Hepatocyte (in vitro differentiated cells): ENCODE measurements at regions not wholly inside any gene's neighbourhood (a gene's known extent, or its start where the extent isn't known, plus 50 kb on each side); places are given as distances from the start of the nearest gene placed in this dataset.

Source experiments
- DNase-seq: peaks from one replicate; pipeline ENCODE4 v3.0.0-alpha.2; 2016; ENCODE audit warnings: low spot score
- H2AFZ ChIP-seq: fragments of 200-600 bp; sonication (generic); 2 replicates; pipeline ENCODE4 v1.6.0; 2016; ENCODE audit warnings: antibody characterized with exemption, mild to moderate bottlenecking
- H3K27ac ChIP-seq: fragments of 200-600 bp; sonication (generic); 2 replicates; pipeline ENCODE4 v1.5.1; 2016; ENCODE audit warnings: mild to moderate bottlenecking
- H3K27me3 ChIP-seq: fragments of 200-600 bp; sonication (generic); 2 replicates; pipeline ENCODE4 v1.6.1; 2016
- H3K36me3 ChIP-seq: fragments of 200-600 bp; sonication (generic); replicated peaks from 2 replicates; pipeline ENCODE4 v1.5.1; 2016; ENCODE audit warnings: low read depth; ENCODE audit not compliant: insufficient read depth
- H3K4me1 ChIP-seq: fragments of 200-600 bp; sonication (generic); 2 replicates; pipeline ENCODE4 v1.5.1; 2016; ENCODE audit warnings: mild to moderate bottlenecking, moderate library complexity; ENCODE audit not compliant: insufficient read depth
- H3K4me2 ChIP-seq: fragments of 200-600 bp; sonication (generic); 2 replicates; pipeline ENCODE4 v1.6.0; 2016
- H3K4me3 ChIP-seq: fragments of 200-600 bp; sonication (generic); 2 replicates; pipeline ENCODE4 v1.5.1; 2016; ENCODE audit warnings: mild to moderate bottlenecking
- H3K79me2 ChIP-seq: fragments of 200-600 bp; sonication (generic); 2 replicates; pipeline ENCODE4 v1.6.0; 2017; ENCODE audit warnings: mild to moderate bottlenecking
- H3K9me2 ChIP-seq: fragments of 200-600 bp; sonication (generic); replicated peaks from 2 replicates; pipeline ENCODE4 v1.6.0; 2017; ENCODE audit warnings: mild to moderate bottlenecking; ENCODE audit not compliant: insufficient read depth
- H3K9me3 ChIP-seq: fragments of 200-600 bp; sonication (generic); 2 replicates; pipeline ENCODE4 v1.5.1; 2016; ENCODE audit warnings: low read depth, mild to moderate bottlenecking
- H4K20me1 ChIP-seq: fragments of 200-600 bp; sonication (generic); 2 replicates; pipeline ENCODE4 v1.6.0; 2016; ENCODE audit warnings: mild to moderate bottlenecking; ENCODE audit not compliant: insufficient read depth, poor library complexity, severe bottlenecking
- EZH2 ChIP-seq: fragments of 200-600 bp; sonication (generic); IDR thresholded peaks from 2 replicates; pipeline ENCODE4 v1.6.1; 2016; ENCODE audit warnings: antibody characterized with exemption, mild to moderate bottlenecking, borderline replicate concordance
- EZH2phosphoT487 ChIP-seq: fragments of 200-600 bp; sonication (generic); IDR thresholded peaks from one replicate; pipeline ENCODE4 v1.6.1; 2018; ENCODE audit warnings: antibody characterized with exemption, mild to moderate bottlenecking, low read depth, moderate library complexity; ENCODE audit not compliant: unreplicated experiment, severe bottlenecking
- WGBS: methylation state at CpG from one replicate; pipeline ENCODE4 v1.1.6; 2016; ENCODE audit warnings: low lambda C conversion rate; ENCODE audit errors: missing lambda C conversion rate; 5-methylcytosine and 5-hydroxymethylcytosine counted together
- TF ChIP-seq, protein P1 (sequence below): fragments of 200-600 bp; sonication (generic); IDR thresholded peaks from 2 replicates; pipeline ENCODE4 v1.5.1; 2016; ENCODE audit warnings: antibody characterized with exemption, mild to moderate bottlenecking; ENCODE audit not compliant: poor library complexity

DNA sequence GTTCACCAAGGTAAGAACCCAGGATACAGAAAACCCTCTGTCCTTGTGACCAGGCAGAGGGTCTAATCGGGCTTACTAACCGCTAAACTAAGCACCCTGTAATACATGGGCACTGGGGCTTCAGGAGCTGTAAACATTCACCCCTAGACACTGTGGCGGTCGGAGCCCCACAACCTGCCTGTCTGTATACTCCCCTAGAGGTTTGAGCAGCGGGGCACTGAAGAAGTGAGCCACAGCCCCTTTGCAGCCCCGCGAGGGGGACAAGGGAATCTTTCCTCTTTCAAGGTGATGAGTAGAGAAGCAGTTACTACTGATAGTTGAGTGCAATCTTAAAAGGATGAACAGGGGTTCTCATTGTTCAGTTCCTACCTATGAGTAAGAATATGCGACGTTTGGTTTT is 397.2 kb downstream of the AEBP2 start:
- H3K27ac ChIP-seq = no peak overlapping the region
- no peaks in the 10 kb centered on the region for H3K9me2 ChIP-seq
- no peaks in the 10 kb centered on the region for H3K79me2 ChIP-seq
- TF ChIP-seq EZH2phosphoT487 (no peak), EZH2 (no peak)
- TF ChIP-seq, protein P1, sequence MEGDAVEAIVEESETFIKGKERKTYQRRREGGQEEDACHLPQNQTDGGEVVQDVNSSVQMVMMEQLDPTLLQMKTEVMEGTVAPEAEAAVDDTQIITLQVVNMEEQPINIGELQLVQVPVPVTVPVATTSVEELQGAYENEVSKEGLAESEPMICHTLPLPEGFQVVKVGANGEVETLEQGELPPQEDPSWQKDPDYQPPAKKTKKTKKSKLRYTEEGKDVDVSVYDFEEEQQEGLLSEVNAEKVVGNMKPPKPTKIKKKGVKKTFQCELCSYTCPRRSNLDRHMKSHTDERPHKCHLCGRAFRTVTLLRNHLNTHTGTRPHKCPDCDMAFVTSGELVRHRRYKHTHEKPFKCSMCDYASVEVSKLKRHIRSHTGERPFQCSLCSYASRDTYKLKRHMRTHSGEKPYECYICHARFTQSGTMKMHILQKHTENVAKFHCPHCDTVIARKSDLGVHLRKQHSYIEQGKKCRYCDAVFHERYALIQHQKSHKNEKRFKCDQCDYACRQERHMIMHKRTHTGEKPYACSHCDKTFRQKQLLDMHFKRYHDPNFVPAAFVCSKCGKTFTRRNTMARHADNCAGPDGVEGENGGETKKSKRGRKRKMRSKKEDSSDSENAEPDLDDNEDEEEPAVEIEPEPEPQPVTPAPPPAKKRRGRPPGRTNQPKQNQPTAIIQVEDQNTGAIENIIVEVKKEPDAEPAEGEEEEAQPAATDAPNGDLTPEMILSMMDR = no peak
- H3K4me1 ChIP-seq = no peaks in the 10 kb centered on the region
- H3K4me3 ChIP-seq = no peak overlapping the region
- no peak overlapping the region for H3K4me2 ChIP-seq
- H2AFZ ChIP-seq = no peak overlapping the region
- no peaks in the 10 kb centered on the region for H4K20me1 ChIP-seq
- 97% methylated on average over 9 of the region's 9 CpGs for WGBS
- H3K27me3 ChIP-seq = no peaks in the 10 kb centered on the region
- H3K9me3 ChIP-seq = no peaks in the 10 kb centered on the region
- DNase-seq = no peak
- H3K36me3 ChIP-seq = no peaks in the 10 kb centered on the region

DNA sequence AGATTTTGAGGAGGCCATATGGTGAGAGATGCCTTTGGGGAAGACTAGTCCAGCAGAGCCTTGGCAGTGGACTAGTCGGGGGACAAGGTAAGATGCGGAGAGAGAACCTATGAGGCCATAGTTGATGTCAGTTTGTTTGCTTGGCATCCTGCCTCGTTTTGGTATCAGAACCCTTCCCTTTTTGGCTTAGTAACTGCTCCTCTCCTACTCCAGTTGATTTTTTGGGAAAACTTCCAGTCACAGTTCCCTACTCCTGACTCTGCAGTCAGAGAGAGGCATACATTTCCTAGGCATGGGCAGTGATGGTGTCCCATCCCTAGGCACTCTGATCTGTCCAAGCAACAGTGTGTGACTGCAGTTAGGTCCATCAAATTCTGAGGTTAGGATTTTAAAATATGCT is 398.3 kb downstream of the AEBP2 start:
- no peaks in the 10 kb centered on the region for H3K9me2 ChIP-seq
- TF ChIP-seq EZH2phosphoT487 = no peak
- TF ChIP-seq EZH2 = no peak
- TF ChIP-seq, protein P1 = no peak
- WGBS = 79% methylated on average over 3 of the region's 3 CpGs
- no peaks in the 10 kb centered on the region for H4K20me1 ChIP-seq
- no peaks in the 10 kb centered on the region for H3K27me3 ChIP-seq
- DNase-seq = no peak
- no peaks in the 10 kb centered on the region for H3K9me3 ChIP-seq
- H2AFZ ChIP-seq = no peak overlapping the region
- H3K27ac ChIP-seq = no peak overlapping the region
- no peak overlapping the region for H3K4me2 ChIP-seq
- H3K4me1 ChIP-seq = no peaks in the 10 kb centered on the region
- H3K4me3 ChIP-seq = no peak overlapping the region
- no peaks in the 10 kb centered on the region for H3K79me2 ChIP-seq
- H3K36me3 ChIP-seq = no peaks in the 10 kb centered on the region

DNA sequence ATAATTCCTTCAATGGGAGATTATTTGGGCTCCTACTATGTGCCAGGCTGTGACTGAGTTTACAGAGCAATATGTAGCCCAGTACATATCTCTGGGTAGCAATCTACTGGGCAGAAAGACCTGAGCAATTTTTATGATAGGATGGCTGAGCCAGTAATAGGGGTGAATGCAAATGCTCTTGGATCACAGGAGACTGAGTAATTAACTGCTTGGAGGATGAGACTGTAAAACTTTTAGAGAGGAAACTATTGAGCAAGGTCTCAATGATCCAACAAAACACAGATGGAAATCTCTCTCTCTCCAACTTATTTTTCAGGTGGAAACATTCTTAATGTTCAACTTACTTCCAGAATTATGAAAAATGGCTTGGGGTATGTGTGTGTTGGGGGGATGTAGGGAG is 402.2 kb downstream of the AEBP2 start:
- Histone ChIP-seq H3K36me3 (no peaks in the 10 kb centered on the region), H3K4me1 (peaks cover 2% of the 10 kb centered on the region), H4K20me1 (no peaks in the 10 kb centered on the region), H2AFZ (no peak overlapping the region), H3K9me2 (no peaks in the 10 kb centered on the region), H3K9me3 (no peaks in the 10 kb centered on the region), H3K4me2 (no peak overlapping the region), H3K27ac (no peak overlapping the region), H3K4me3 (no peak overlapping the region), H3K79me2 (no peaks in the 10 kb centered on the region), H3K27me3 (no peaks in the 10 kb centered on the region)
- DNase-seq = no peak
- no peak for TF ChIP-seq EZH2
- TF ChIP-seq EZH2phosphoT487 = no peak
- TF ChIP-seq, protein P1 = no peak

DNA sequence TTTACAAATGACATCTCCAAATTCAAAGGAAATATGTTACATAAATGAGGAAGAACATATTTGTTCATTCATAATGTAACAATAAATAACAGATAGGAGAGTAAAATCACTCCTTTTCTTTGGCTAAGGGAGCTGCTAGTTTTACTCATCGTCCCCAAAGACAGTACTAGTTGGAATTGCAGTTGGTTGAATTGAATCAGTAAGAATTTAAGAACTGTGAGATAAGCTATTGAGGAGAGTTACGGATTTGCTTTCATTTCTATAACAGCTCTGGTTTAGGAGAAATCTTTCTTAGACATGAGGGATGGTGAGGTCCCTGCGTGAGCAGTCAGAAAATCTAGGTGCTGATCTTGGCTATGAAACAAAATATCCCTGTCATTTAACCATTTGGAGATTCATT is 402.8 kb downstream of the AEBP2 start:
- WGBS = 79% methylated on average over 3 of the region's 3 CpGs
- no peak overlapping the region for H2AFZ ChIP-seq
- TF ChIP-seq EZH2phosphoT487 (no peak), EZH2 (no peak)
- TF ChIP-seq, protein P1 = no peak
- H3K36me3 ChIP-seq = no peaks in the 10 kb centered on the region
- H4K20me1 ChIP-seq = no peaks in the 10 kb centered on the region
- H3K79me2 ChIP-seq = no peaks in the 10 kb centered on the region
- peaks cover 9% of the 10 kb centered on the region for H3K4me1 ChIP-seq
- no peak overlapping the region for H3K4me2 ChIP-seq
- H3K4me3 ChIP-seq = no peak overlapping the region
- no peaks in the 10 kb centered on the region for H3K9me2 ChIP-seq
- H3K27ac ChIP-seq = no peak overlapping the region
- no peaks in the 10 kb centered on the region for H3K27me3 ChIP-seq
- DNase-seq = no peak
- no peaks in the 10 kb centered on the region for H3K9me3 ChIP-seq
